NCI-H2171 treated with DMSO at 0.1 percent for 48 hours (cell line): ENCODE measurements at regions not wholly inside any gene's neighbourhood (a gene's known extent, or its start where the extent isn't known, plus 50 kb on each side); places are given as distances from the start of the nearest gene placed in this dataset.

Experiments used
- DNase-seq: peaks from one replicate; lab custom pipeline; 2025; lab: John Stamatoyannopoulos, UW

DNA sequence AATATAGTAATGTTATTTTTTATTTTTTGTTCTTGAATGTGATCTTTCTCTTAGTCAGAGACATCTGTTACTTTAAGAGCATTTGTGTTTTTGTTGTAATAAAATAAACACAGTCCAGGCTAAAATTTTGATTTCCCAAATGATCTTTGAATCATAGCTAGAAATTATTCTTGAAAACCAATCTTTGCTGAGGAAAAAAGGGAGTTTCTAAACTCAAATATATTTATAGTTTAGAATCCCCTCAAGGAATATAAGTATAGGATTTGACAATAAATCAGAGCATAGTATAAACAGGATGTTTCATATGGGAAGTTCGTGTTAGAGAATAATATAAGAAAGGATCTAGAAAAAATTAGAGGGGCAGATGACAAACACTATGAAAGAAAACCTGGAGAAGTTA is 118.8 kb upstream of the ADAMTS19 start:
- no peak for DNase-seq

DNA sequence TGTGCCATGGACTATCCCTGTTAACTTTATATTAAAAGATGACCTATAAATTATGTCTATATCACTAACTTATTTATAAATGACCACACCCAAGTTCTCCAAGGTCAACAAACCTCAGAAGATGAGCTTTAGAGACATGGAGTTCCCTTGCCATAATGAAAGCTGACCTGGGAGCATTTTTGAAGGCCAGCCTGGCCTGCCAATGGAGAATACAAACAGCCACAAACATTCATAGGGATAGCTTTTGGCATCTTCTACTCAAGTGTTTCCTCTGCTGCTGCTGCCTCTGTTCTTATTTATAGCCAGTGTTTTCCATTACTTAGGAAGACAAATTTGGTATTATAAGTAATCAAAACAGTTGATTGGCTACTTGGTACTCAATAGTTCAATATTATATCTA is 117.3 kb upstream of the ADAMTS19 start:
- no peak for DNase-seq

DNA sequence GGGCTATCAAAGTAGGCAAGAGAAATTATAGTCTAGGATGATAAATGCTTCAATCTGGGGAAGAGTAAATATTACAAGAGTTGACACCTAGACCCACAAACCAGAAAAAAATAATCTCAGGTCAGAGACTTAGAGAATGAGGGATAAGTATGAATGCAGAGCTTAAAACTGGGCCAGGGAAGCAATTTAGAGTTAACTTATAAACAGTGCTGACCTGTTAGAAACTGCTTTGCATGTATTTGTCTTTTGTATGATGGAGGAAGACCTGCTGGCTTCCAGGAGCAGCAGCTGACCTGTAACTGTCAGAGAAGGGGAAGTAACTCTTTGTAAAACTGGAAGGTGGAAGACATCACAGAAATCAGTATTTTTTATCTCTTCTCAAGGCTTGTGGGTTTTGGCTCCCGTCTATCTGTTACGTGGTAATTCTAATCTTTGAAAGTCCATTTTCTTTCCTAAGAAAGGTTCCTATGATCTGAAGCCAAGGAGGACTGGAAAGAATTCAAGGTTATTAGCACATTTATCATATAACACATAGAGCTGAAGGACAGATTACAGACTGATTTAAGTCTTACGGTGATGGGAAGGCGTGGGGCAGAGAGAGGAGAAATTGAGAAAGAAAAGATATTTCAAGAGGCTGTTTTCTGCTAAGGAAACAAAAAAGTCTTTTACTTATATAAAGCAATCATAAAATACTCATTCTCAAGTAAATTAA is 114.7 kb upstream of the ADAMTS19 start:
- no peak for DNase-seq

DNA sequence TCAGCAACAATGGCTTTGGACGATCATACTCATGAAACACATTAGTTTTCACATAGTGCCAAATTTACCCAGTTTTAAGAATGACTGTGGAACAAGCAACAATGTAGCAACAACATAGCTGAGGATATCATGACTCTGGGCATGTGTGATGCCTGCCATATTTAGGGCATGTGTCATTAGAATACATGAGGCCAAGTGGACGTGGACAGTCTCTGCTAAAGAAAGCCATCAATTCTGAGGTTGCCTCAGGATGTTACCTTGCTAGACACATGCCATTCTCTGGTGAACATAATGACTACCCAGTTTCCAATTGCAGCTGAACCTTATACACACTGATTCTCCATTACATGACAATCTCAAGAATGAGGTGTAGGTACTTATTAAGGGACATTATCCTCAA is 103.3 kb upstream of the ADAMTS19 start:
- DNase-seq = no peak

DNA sequence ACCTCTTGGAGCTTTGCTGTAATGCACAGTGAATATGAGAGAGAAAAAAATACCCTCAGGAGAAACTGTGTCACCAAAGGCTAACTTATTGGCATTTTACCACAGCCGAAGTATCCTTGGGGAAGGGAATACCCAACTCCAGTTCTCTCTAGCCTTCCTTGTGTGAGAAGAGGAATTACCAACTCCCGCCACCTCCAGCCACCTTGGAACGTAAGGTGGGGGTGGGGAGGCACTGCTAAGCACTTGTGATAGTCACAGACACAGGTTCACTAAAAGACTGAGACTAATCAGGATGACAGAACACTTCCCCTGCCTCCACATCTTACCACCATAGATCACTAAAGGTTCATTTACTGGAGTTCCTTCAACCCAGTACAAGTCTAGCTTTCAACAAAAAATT is 102.0 kb upstream of the ADAMTS19 start:
- DNase-seq = no peak

DNA sequence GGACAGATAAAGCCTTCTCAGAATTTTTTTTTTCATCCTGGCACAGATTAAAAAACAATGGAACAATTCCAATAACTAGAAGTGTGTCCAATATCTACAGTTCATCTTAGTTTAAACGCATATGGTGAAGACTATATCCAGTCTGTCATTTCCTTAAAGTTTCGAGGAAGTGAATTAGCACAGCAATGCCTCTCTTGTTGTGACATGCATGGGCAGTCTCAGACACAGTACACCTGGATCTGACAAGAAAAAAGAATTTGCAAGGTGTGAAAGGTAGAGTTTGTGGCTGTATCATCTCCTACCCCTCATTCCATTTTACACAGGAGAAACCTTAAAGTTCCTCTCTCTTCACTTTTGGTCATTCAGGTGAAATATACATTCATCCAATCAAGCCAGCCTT is 100.6 kb upstream of the ADAMTS19 start:
- no peak for DNase-seq

DNA sequence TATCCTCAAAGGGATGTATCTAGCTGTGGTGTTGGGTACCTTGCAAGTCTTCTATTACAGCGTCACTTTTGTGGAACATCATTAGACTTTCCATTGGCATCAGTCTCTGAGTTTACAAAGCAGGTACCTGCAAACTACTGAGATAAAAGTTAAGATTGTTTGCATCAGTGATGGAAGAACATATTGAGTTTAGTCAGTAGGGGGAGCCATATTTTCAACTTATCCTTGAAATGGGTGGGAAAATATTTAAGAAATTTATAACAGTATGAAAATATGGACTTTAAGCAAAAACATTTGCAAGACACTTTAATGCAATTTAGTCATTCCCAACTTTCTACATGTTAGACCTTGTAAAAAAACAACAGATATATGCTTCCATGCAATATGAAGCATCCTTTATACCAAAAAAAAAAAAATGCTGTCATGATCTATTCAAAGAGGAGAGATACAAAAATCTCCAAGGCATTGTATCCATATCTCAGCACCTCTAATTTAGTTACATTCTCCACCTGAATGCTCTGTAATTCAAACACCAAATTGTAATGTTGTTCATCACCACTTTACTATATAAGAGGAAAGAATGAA is 98.6 kb upstream of the ADAMTS19 start:
- no peak for DNase-seq

DNA sequence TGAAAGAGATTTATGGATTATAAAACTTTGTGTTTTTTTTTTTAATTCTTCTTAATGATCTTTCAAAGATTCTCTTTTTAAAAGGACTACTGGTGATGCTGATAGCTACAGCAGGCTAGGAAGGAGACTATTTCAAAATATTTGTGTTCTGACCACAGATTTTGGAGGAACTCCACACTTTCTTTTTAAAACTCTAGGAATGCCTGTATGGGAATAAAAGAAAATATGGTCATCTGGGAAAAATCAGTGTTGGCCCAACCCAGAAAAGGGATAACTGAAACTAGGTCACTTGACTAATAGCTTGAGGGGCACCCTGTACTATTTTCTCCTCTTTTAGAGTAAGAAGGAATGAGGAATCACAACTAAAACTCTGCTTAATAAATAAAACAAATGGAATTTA is 97.6 kb upstream of the ADAMTS19 start:
- no peak for DNase-seq

DNA sequence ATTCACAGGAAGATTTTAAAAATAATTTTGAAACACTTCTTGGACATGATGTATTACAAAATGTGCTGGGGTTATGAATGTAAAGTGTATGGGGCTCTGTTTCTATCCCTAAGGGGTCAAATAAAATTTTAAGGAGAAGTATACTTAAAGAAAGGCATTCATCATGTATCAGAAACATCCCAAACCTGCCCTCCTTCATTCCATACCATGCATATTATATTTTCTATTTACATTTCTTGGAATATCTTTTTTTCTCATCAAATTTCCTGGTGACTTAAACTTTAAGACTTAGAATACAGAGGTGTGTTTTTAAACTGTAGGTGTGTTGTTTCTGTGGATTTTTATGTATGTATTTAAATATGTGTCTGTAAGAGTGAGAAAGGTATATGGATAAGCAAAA is 96.1 kb upstream of the ADAMTS19 start:
- no peak for DNase-seq

DNA sequence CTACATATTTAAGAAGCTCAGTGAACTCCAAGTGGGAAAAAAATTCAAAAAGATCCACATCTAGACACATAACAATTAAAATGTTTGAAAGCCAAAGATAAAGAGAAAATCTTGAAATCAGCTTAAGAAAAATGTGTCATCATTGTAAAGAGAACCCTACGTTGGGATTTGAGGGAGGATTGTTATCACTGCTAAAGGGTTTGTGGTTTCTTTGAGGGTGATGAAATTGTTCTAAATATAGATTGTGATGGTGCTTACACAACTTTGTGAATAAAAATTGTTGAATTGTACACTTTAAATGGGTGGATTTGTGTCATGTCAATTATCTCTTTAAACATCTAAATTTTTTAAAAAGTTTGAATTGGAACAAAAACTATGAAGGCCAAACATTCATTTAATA is 92.2 kb upstream of the ADAMTS19 start:
- no peak for DNase-seq

DNA sequence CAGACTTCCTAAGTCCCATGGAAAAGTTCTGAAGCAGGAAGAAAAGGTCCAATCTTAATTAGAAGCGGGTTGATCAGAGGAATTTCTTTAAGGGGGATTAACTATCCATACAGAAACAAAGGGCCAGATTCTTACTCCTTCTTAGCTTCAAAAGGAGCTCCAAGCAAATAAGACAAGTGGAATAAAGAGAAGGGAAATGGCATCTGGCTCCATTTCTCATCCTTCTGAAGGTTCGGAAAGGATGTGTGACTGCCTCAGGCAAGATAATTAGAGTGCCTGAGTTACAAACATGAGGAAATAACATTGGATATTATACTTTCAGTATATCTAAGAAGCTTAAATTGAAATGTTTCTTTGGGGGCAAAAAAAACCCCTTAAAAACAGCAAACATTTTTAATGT is 88.1 kb upstream of the ADAMTS19 start:
- no peak for DNase-seq

DNA sequence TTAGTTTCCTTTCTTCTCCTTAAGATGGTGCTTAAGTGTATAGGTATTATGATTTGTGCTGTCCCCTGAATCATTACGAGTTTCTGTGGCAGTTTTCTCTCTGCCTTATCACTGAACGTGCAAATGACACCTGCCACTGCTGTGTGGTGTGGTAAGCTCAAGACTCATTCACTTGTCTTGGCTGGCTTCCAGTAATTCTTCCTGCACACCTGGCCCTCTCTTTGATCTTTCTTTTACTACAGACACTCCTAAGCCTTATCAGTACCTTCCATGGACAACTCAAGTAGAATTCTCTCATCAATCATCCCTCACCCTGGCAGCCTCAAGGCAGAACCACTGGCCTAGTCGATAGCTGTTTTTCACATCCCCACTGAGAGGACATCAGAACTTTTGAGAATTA is 82.6 kb upstream of the ADAMTS19 start:
- peak; percentile 18 for DNase-seq

DNA sequence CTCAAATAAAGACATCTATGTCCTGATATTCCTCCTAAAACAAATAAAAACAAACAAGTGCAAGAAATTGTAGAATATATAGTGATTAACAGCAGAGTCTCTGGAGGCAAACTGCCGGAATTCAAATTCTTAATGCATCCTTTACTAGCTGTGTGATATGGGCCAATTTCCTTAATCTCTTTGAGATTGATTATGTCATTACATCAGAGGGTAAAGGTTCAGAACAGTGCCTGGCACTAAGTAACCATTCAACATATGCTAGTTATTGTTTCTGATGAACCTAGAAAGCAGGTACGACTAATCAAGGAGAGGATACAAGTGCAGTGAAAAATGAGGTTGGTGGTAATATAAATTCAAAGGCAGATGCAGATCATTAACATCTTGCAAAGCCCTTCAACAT is 81.1 kb upstream of the ADAMTS19 start:
- no peak for DNase-seq

DNA sequence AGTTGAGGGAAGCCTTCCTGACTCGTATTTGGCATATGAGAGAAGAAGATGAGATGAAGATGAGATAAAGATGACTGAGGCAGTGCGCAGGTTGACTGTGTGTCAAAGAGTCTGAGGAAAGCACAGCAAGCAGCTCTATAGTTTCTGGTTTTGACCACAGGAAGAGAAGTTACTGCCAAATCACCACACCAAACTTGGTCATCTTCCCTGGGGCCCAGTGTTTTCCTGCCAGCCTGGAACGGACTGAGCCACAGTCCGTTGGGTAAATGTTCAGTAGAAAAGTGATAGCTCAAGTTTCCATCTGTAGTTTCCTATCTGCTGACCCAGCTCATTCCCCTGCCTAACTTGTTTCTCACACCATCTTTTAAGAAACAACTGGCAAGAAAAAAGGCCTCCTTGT is 80.7 kb upstream of the ADAMTS19 start:
- DNase-seq = no peak

DNA sequence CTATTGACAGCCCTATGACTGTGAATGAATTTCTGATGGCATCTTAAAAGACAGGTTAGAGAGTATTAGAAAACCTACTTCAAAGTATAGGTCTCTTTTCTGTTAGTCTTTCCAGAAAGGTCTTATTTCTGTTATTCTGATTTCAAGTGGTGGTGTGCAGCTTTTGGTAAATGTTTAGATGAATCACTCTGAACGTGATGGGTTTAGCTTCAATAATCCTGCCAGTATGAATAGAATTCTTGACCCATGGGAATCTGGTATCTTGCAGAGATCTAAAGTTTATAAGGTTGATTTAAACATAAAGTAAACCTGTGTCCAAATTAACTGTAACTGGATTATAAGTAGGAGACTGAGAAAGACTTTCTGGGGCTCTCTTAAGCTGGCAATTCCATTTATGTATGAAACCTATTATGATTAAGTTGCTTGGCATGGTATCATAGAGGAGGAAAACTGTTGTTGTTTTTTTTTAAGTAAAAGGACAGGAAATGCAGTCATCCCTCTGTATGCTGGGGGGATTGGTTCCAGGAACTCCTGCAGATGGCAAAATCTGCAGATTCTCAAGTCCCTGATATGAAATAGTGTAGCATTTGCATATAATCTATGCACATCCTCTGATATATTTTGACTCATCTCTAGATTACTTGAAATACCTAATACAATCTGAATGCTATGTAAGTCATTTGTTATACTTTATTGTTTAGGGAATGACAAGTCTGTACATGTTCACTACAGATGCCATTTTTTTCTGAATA is 77.0 kb upstream of the ADAMTS19 start:
- DNase-seq = no peak

DNA sequence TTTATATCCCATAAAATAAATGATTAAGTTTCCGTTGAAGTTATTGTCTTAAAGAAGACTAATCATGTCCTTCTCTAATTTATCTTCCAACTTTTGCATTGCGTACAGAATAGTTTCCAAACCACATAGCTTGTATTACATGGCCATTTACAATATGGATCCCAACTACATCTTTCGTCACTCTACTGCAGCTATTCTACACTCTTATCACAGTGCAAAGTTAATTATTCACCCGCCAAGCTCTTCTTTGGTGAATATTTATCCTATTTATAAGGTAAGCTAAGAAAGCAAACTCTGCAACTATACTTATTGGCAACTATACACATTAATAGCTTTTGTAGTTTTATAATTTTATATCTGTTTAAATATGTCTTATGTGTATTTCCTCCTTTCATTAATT is 75.9 kb upstream of the ADAMTS19 start:
- no peak for DNase-seq

DNA sequence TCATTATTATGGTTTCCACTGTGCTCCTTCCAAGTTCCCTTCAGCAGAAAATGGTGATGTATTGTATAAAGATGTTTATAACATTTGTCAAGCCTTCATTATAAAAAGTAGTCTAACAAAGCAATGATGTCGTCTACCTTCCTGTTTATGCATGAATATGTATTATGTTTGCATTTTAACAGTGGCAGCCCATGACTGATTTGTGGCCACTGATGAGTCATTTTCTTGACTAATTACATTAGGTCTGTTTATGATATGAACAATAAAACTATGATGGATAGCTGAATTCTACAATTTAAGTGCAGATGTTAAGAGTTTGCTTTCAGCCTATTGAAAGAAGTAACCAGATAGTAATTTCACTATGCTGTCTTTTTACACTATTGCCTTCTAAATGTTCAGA is 75.4 kb upstream of the ADAMTS19 start:
- no peak for DNase-seq

DNA sequence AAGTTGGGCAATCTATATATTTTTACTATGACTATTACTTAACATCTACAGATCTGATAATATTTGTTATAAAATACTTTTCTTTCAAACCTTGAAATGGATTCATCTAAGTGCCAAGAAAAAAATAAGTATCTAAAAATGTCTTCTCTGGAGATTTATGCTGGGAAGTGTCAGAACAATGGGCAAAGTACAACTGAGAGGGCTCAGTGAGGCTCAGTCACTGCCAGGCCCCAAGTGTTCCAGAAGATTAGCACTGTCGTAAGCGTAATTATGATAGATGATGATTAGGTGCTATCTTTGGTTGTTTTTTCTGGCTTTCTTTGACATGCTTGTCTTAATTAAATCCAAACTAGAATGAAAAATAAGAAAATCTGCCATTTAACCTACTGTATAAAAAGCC is 72.2 kb upstream of the ADAMTS19 start:
- DNase-seq = no peak

DNA sequence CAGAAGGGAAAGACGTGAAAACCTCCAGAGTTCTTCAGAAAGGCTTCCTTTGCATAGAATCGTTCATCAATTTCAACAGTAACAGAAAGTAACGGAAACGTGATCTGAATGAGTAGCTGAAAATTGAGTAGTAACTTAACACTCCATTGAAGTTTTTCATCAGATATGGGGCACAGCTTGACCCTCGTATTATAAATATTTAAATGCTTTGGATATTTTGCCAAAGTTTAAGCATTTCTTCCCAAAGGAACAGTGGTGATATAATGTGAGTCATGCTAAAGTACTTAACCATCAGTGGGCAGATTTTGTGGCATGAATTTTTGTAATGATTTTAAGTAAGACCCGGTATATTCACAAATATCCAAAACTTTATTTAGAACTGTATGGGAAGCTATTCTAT is 67.4 kb upstream of the ADAMTS19 start:
- no peak for DNase-seq

DNA sequence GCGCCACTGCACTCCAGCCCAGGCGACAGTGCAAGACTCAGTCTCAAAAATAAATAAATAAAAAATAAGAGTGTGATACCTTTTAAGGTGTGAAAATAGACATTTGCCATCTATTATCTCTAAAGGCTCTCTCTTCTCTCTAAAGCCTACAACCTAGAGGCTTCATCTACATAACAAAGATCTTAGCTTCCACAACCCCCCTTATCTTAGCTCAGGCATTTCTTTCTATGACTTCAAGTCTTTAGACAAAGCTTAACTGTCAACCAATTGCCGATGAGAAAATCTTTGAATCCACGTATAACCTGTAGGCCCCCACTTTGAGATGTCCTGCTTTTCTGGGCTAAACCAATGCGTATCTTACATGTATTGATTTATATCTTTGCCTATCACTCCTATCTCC is 64.9 kb upstream of the ADAMTS19 start:
- no peak for DNase-seq

DNA sequence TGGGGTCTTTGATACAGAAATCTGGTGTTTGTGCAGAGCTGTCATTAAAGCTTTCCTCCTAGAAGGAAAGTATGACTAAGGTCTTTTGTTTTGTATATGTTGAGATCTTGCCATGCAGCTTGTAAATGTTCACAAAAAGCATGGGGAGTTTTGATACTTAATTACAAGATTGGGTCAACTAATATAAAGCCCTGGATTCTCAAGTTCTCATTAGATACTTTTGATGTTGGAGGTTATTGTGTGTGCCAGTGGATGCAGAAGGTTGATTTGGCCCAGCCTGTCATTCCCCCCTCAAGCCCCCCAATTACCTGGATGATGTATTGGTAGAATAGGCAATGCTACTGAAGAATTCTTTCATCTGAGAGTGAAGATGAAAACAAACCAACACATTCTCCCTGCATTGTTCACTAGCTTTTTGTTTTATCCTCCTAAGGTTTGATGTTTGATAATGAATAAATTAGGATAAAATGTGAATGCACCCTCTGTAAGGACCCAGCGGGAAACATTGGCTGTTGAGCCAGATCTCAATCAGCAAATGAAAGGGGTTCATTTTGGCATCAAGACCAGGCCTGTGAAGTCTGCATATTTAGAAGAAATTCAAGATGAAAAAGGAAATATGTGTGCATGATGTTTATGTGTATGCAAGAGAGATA is 61.9 kb upstream of the ADAMTS19 start:
- DNase-seq = no peak

DNA sequence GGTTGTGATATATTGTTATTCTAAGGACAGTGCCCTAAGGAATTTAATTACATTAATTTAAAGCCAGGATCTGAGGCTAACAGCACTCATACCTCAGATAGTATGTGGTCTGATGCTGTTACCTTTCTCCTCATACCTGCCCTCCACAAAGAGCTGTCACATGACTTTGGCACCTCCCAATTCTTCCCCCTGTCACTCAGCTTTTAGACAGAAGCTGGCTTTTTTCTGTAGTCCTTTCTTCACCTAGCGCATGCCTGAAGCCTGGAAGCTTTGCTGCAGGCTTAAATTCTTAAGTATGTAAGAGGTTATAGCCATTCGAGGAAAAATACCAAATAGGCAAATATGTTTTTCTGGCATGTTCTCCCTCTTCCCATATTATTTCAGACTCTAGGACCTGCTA is 61.0 kb upstream of the ADAMTS19 start:
- DNase-seq = no peak

DNA sequence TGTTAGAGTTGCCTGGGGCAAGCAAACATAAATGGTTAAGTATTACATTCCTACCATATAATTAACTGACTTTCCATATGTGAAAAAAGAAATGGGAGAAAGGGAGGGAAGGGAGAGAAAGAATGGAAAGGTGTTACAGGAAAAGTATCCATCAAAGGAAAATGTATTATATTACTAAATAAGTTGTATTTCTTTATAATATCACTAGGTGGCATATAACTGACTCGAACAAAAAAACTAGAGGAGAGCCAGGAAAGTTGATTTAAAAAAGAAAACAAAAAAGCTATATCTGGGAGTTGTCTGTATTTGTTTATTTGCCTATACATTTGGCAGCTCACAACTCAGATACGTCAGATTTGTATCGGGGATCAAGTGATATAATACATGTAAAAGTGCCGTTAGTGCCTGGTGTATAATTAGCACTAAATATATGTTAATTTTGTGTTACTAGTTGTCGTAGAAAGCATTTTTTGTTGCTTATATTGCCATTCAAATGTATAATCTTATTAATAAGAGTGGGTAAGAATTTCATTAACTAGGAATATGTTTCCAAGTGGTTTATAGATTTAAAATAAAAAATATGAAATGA is 59.6 kb upstream of the ADAMTS19 start:
- DNase-seq = peak; percentile 10
